HG03432 (cell line): ENCODE measurements at regions not wholly inside any gene's neighbourhood (a gene's known extent, or its start where the extent isn't known, plus 50 kb on each side); places are given as distances from the start of the nearest gene placed in this dataset.
A peak's percentile ranks its signal among the peaks of the same experiment; 100 is the strongest.
"Not testable (repeated sequence)": the region's sequence is repeated elsewhere in the genome, so short reads cannot be mapped to it uniquely, and the experiment has no call there.

Experiments
- ATAC-seq: cut with Tn5 transposase; IDR thresholded peaks from one replicate; pipeline ENCODE4 v1.9.1; 2021; ENCODE audit warnings: mild to moderate bottlenecking, moderate library complexity; ENCODE audit not compliant: unreplicated experiment

DNA sequence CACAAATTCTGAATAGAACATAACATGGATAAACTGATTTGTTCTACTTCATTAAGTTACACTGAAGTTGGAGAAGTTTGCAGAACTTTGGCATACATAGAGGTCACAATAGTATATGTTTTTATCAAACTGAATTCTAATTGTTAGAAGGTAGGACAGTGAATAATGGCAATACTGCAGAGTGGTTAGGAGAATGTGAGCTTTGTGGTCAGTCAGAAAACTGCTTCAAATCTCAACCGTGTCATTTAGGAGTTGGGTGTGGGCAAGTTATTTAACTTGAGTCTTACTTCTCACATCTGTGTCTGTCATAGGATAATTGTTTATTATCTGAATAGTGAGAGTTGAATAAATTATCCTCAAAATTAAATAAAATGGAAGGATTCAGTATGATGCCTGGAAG lies 374.6 kb upstream of the SYT1 start:
- ATAC-seq: no peak

DNA sequence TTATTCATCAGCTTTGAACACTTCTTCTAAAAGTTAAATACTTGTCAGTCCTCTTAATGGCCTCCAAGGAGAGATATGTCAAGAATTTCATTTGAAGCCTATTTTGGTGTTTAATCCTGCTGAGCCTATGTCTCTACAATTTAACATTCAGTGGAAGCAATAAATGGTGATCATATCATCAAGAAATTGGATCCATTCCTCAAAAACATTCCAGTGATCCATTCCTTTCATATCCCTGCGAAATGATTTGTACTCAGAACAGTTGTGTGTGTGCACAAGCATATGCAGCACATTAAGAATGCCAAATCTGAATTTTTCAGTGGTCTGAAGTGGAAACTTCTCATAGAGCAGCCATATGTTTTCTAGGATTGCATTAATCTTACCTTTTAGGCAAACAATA lies 373.7 kb upstream of the SYT1 start:
- ATAC-seq: no peak

DNA sequence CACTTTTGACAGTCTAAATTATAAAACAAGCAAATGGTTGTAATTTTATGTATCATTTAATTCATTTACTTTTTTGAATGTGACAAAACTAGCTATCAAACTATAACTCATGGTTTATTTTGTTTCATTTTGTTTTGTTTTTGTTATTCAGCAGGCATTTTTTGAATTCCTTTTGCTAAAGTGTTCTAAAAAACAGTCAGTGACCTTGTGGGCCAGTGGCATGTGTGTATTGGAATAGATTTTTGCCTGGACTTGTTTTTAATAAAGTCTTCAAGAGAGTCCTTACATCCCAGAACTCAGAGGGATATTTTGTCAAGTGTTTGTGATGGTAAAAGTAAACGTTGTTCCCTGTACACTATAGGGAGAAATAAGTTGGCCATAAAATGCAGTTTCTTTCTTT lies 369.7 kb upstream of the SYT1 start:
- no peak for ATAC-seq

DNA sequence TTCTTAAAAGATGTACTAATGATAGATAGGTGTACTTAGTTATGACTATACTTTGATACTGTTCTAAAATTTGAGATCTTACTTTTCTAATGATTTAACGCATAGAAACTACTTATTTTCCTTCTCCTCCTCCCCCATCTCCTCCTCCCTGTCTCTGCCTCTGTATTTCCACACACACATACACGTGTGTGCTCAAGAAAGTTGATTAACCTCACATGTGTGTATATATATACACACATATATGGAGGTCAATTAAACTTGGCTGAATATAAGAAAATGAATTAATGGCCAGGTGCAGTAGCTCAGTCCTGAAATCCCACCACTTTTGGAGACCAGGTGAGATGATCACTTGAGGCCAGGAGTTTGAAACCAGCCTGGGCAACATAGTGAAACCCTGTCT lies 362.7 kb upstream of the SYT1 start:
- no peak for ATAC-seq

DNA sequence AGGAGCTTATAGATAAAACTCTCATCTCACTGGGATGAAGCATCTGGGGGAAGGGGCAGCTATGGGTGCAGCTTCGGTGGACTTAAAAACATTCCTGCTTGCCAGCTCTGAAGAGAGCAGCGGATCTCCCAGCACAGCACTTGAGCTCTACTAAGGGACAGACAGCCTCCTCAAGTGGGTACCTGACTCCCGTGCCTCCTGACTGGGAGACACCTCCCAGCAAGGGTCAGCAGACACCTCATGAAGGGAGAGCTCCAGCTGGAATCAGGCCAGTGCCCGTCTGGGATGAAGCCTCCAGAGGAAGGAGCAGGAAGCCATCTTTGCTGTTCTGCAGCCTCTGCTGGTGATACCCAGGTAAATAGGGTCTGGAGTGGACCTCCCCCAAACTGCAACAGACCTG lies 345.2 kb upstream of the SYT1 start:
- ATAC-seq: no peak

DNA sequence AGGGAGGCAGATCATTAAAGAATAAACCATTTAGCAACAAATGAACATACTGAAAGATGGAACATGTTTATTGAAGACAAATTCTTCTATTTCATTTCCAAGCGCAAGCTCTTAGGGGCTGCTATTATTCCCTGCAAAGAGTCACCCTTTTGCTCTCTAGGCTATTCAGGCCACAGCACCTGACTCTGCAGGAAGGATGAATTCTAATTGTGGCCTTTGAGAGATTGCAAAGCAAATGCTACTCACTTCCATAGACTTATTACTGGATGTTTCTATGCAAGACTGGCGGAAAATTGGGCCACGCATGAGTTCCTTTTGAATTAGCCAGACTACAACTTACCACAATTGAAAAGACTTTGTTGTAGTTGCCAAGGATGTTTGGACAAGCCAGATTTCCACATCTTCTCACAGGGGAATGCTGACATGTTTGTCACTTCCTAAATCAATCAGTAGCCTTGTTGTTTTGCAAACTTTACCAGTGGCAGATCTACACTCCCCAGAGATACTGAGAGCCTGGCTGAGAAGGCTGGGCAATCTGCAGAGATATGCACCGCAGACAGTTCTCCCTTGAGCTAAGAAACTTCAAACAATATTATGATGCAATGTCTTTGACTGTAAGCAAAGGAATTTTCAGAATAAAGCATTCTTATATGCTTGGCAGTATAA lies 334.3 kb upstream of the SYT1 start:
- ATAC-seq: no peak

DNA sequence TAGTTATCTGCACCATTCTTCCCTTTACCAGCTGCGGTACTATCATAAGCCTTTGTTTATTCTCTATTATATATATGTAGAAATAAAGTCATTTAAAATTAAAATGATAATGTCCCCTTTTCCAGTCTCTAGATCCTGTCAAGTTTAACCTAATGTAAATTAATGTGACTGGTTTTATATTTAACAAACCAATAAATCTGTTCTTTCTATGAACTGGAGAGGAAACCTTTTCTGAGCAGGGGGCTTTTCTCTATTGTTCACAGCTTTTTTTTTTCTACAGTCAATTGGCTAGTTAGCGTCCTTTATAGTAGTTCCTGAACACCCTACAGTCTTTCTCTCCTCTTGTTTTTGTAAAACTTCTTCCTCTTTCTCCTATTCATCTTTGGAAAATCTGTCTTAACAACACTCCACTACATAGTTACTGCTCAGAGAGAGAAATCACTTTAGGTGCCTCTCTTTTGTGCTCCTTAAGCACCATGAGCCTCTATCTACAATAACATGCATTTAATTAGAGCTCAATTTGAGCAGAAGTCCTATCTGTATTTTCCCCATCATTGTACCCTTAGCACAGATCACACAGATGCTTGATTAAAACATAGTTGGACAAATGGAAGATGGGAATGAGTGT lies 332.6 kb upstream of the SYT1 start:
- no peak for ATAC-seq

DNA sequence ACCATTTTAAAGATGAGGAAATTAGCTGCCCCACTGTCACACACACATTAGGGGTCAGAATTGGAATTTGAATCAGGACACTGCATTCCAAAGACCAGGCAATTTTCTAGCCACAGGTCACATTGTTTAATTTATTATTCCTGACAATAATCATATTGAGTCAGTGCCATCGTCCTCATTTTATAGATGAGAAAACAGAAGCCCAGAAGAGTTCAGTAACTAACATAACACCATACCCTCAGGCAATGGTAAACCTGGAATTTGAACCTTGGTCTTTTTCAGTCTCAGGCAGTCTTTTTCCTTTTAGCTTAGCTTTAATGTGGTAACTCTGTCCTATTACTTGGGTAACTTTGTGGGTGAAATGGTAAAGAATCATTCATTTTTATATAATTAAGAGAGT lies 330.3 kb upstream of the SYT1 start:
- no peak for ATAC-seq

DNA sequence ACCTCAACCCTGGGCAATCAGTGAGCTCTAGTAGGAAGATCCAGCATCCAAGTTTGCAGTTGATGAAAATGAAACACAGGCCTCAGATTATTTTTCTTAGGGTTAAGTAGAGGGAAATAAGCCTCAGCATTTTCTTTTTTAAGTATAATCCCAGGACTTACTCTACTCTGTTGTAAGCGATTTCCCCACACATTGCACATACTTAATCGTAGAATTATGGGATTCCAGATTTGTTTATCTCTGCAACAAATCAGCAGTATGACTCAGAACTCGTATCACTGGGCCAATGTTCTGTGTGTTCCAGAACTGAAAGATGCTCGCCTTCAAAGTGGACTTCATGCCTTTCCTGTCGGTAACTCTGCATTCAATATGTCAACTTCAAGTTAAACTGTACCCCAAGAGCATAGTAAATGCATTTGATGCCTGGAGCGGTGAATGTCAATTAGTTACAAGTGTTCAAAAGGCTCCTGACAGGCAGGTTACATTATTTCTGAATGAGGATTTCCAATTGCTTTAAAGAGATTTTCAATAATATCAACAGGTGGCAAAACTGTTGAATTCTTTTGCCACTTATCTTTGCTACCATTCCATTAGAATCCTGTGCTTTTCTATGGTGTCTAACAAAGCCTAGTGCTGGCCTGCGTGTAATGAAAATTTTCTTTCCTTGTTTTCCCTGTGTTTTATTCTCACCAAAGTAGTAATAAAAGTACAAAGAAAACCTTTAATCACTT lies 323.8 kb upstream of the SYT1 start:
- ATAC-seq: no peak

DNA sequence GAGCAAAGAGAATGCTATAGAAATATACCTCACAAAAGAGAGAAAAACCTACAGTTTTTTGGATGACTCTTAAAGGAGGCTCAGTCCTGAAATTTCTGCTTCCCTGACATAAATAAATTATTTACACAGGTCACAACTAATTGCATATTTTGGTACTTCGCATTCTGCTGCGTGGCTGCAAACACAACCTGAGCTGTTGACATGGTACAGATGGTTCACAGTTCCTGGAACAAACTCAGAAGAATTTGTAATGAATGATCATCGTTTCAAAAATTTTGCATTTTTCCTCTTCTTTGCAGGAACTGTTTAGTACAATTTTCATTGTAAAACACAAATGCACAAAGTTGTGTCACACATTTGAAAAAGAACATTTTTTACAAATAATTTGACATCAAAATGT lies 313.7 kb upstream of the SYT1 start:
- ATAC-seq: no peak

DNA sequence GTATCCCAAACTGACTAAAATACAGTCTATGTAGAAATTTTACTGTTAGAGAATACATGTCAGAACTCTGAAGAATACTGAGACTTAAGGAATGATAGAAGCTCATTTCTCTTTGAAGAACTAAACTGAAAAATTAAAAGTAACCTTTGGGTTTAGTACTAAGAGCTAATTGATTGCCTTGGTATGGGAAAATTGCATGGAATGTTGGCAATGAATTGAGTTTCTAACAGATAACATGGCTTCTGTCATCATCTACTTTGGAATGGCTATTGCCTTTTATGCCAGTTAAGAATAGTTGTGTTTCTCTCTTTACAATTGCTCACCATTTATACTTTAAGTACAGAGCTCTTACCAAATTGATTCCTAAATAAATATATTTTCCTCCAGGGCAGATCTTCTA lies 308.8 kb upstream of the SYT1 start:
- ATAC-seq: no peak

DNA sequence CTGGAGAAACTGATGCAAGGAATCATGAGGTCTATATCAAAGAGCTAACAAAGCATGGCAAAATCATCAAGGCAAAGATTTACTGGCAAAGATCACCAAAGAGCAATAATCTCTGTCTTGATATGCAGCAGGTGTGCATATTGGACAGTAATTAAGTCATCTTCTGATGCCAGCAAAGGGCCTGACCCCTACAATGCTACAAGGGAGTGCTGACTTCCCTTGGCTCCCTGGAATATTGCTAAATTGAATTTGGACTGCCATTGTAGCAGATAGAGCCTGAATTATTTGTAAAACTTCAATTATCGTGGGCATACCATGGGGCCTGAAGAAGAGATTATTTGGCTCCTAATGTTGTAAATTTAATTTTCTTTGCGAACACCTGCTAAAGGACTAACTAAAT lies 307.9 kb upstream of the SYT1 start:
- no peak for ATAC-seq

DNA sequence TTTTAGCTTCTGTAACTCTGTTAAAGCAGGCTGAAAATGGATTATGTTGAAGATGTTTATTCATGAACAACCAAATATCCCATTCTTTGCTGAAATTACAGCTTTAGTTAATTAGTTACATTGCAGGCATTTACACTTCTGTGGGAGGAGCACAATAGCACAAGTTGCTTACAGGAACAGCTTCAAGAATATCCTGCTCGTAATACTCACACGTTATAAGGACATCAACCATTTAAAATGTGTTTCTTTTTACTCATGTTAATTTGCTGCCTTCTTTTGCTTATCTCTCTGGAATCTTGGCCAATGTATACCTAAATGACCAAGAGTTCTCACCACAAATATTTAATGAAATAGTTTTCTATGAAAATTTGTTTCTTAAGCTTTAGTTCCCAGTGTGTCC lies 305.2 kb upstream of the SYT1 start:
- no peak for ATAC-seq

DNA sequence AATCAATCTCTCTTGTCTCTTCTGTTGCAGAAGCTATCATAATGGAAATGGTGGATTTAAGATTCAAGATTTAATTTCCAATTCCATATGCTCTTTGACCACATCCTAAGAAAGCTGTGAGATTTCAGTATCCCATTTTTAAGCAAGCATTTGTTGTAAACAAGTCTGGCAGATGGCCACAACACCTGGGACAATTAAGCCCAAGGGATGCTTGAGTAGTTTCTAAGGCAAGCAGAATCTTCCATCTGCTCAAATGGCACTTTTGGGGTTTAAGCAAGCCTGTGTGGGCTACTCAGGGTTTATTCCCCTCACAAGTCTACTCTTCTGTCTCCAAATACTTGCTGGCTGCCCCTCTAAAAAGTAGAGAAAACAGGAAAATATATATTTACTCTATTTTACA lies 304.7 kb upstream of the SYT1 start:
- no peak for ATAC-seq

DNA sequence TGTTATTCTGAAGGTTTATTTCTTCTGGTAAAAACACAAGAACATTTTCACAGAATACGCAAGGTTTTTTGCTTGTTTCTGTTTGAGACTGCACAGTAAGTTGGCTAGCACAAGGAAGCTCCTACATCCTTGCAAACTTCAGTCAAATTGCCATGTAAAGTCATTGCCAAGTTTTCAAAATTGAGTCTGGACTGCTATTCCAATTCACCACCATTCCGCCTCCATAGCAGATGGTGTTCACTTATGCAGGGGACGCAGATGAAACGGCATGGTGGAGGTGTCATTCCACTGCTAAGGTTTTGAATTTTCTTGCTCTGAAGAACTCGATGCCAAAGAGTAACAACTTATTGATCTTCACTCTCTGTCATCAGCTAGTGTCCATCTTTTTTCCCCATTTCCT lies 303.9 kb upstream of the SYT1 start:
- ATAC-seq: no peak

DNA sequence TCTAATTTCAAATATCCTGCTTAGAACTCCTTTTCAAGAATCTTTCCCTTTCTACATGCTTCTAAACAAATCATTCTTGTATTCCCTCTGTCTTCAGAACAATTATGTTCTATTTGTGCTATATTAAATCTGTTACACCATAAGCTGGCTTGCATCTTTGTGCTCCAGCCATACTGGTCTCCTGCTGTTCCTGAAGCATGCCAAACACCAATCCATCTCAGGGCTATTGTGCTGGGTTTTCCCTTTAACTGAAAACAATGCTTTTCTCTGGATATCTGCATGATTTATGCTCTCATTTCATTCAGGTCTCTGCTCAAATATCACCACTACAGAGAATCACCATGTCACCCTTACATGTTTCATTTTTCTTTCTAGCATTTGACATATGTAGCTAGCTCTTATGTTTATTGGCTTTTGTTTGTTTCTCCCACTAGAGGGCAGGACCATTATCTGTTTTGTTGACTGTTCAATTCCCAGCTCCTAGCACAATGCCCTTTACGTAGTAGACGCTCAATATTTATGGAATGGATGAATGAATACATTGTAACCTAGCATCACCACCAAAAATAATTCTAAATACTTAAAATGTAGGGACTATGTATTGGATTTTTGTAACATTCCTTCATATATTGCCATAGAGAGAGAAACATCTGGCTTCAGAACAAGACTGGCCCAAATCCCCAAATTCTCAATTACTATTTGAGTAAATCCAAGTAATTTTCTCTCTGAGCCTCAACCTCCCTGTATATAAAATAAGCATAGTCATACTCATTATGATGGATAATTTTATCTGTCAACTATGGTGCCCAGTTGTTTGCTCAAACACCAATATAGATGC lies 302.0 kb upstream of the SYT1 start:
- ATAC-seq: peak; percentile 54

DNA sequence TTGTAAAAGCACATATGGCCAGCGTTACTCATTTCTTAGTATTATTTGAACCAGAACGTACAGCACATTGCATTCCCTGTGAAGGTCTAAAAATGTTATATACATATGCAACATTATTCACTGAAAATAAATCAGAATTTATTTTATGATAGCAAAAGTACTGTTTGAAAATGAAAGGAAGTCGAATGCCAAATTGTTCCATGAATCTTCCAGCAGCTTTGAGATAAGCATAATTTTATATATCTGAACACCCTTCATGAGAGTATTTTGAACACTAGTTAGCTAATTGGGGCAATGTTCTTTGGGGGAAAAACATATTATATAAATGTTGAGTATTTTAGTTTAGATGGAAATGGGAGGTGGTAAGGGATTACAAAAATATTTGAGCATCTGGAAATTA lies 300.7 kb upstream of the SYT1 start:
- no peak for ATAC-seq

DNA sequence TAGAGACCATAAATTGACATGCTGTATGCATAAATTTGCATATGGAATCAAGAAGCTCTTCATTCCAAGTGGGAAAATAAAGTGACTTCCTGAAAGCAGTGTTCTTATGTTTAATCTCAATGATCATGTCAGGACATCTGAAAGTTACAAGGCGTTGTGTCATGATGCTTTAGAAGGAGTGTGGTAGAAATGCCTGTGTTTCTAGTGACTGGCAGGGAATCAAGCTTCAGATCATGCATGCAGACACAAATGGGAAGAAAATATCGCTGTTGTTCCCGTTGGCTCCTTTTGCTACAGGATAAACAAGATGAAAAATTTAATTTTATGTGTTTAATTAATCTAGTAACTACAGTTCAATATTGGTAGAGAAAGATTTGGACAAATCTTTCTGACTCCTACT lies 298.1 kb upstream of the SYT1 start:
- no peak for ATAC-seq

DNA sequence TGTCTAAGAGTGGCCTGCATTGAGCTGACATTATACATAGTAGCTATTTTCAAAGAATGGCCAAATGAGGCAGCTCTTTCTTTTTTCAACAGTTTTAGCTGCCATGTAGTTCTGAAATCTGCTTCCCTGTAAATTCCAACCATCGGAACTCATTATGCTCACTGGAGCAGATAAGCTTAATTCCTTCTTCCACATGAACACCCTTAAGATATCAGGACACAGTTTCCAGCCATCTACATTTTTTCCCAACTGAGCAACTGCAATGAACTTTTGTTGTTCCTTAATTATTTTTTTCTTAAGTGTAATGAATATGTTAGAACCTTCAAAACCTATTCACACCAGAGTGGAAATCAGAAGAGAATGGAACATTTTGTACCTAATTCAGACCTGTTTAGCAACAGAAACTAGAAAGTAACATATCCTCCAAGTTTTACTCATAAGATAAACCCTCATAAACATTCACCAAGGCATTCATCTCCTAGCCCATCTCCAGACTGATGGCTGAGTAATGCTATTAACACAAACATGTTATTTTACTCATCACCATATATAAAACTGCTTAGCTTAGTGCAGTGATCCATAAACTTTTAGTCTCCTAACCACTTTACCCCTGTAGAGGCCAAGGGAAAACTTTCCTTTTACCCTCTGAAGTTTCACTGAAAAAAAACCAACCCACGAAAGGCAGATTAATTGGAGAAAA lies 296.1 kb upstream of the SYT1 start:
- ATAC-seq: no peak

DNA sequence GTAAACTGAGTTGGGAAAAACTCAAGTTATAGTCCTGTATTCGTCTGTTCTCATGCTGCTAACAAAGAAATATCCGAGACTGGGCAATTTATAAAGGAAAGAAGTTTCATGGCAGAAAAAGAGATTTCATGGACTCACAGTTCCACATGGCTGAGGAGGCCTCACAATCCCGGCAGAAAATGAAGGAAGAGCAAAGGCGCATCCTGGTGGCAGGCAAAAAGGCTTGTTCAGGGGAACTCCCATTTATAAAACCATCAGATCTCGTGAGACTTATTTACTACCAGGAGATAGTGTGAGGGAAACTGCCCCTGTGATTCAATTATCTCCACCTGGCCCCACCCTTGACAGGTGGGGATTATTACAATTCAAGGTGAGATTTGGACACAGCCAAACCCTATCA lies 292.6 kb upstream of the SYT1 start:
- ATAC-seq: no peak

DNA sequence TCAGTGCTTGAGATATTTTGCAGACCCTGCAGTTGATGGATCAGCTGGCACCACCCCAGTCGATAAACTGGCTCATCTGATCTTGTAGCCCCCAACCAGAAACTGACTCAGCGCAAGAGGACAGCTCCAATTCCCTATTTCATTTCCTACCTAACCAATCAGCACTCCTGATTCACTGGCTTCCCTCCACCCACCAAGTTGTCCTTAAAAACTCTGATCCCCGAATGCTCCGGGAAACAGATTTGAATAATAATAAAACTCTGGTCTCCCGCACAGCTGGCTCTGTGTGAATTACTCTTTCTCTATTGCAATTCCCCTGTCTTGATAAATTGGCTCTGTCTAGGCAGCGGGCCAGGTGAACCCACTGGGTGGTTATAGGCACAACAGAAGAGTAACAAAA lies 289.4 kb upstream of the SYT1 start:
- not testable (repeated sequence) for ATAC-seq
